Thoracic aorta (tissue), 2 donors: ENCODE measurements at regions not wholly inside any gene's neighbourhood (a gene's known extent, or its start where the extent isn't known, plus 50 kb on each side); places are given as distances from the start of the nearest gene placed in this dataset.

Experiments
- ATAC-seq: fragments of 150-250 bp; one replicate; pipeline ENCODE4 v1.8.0; 2017; ENCODE audit warnings: low read depth; ENCODE audit not compliant: insufficient number of reproducible peaks, low FRiP score
- DNase-seq: peaks from one replicate; pipeline ENCODE4 v3.0.0-alpha.2; 2020; ENCODE audit warnings: low spot score
- H3K27ac ChIP-seq, 2 donors: fragments of 200-600 bp; sonication (generic); 1 replicate in 1 of 2; 2 replicates in 1 of 2; pipeline ENCODE4 v1.5.1; 2016; ENCODE audit warnings: mild to moderate bottlenecking in 2 of 2, moderate library complexity in 2 of 2
- H3K27me3 ChIP-seq: fragments of 200-600 bp; sonication (generic); replicated peaks from 2 replicates; pipeline ENCODE4 v1.6.0; 2016; ENCODE audit warnings: mild to moderate bottlenecking; ENCODE audit not compliant: insufficient read depth
- H3K36me3 ChIP-seq: fragments of 200-600 bp; sonication (generic); one replicate; pipeline ENCODE4 v1.5.1; 2016
- H3K4me1 ChIP-seq, 2 donors: fragments of 200-600 bp; sonication (generic); 1 replicate in 1 of 2; 2 replicates in 1 of 2; pipeline versions ENCODE4 v1.5.1 to v1.6.0; 2016; ENCODE audit warnings: low read depth in 2 of 2, mild to moderate bottlenecking in 1 of 2; ENCODE audit not compliant: control insufficient read depth in 1 of 2
- H3K4me3 ChIP-seq: fragments of 200-600 bp; sonication (generic); 2 replicates; pipeline ENCODE4 v1.5.1; 2016; ENCODE audit warnings: mild to moderate bottlenecking
- H3K9me3 ChIP-seq: fragments of 200-600 bp; sonication (generic); 2 replicates; pipeline ENCODE4 v1.5.1; 2016
- TF ChIP-seq, protein P1 (sequence below): fragments of 200-600 bp; sonication (generic); IDR thresholded peaks from one replicate; pipeline ENCODE4 v1.5.1; 2019; ENCODE audit warnings: antibody characterized with exemption

DNA sequence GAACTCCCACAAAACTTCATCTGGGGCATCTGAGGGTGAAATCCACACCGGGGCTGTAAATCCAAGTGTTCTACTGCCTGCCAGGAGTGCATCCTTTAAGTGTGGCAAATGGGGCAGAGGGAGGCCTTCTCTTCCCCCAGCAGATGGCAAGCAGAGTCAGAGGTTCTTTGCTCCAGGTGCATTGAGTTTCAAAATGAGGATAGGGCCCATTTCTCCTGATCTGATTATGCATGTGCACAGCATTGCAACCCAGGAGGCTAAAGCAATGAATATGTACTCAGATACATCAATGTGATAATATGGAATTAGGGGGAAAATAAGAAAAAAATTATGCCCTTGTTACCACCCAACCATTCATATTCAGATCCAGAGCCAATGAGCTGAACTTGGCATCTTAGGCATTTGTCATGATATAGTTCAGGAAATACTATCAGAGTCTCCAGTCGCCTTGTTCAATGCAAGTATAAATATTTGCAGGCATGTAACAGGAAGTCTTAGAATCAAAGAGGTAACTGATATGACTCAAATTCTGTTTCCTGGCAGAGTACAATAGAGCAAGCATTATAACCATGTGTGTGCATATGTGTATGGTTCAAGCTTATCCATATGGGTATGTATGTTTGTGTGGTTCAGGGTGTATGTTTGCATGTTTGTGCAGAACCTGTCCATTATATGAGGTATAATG, 473.8 kb upstream of the PKN2 start:
- Histone ChIP-seq H3K4me3 (no peak overlapping the region), H3K36me3 (no peaks in the 10 kb centered on the region), H3K27ac (no peak overlapping the region), H3K9me3 (no peaks in the 10 kb centered on the region), H3K4me1 (no peaks in the 10 kb centered on the region), H3K27me3 (no peaks in the 10 kb centered on the region)
- DNase-seq (no peak), ATAC-seq (no peak)
- TF ChIP-seq, protein P1, sequence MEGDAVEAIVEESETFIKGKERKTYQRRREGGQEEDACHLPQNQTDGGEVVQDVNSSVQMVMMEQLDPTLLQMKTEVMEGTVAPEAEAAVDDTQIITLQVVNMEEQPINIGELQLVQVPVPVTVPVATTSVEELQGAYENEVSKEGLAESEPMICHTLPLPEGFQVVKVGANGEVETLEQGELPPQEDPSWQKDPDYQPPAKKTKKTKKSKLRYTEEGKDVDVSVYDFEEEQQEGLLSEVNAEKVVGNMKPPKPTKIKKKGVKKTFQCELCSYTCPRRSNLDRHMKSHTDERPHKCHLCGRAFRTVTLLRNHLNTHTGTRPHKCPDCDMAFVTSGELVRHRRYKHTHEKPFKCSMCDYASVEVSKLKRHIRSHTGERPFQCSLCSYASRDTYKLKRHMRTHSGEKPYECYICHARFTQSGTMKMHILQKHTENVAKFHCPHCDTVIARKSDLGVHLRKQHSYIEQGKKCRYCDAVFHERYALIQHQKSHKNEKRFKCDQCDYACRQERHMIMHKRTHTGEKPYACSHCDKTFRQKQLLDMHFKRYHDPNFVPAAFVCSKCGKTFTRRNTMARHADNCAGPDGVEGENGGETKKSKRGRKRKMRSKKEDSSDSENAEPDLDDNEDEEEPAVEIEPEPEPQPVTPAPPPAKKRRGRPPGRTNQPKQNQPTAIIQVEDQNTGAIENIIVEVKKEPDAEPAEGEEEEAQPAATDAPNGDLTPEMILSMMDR, result no peak

DNA sequence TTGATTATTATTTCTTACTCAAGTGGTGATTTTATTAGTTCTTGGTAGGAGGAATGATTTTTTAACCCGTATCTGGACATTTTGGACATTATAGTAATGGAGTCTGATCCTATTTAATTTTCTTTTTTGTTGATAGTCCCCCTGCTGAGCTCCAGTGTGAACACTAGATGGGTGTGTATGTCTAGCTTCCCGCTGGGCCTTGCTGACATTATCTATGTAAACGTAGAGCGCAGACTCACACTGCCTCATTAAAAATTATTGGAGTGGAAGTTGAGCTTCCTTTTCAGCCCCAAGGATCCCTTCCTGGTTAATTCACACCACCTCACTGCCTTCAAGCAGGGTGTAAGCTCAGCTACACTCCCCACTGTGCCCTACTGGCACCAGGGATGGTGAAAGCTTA, 467.6 kb upstream of the PKN2 start:
- ATAC-seq (no peak), DNase-seq (no peak)
- TF ChIP-seq, protein P1, result no peak
- no peaks in the 10 kb centered on the region for H3K9me3 ChIP-seq
- no peak overlapping the region for H3K27ac ChIP-seq
- no peaks in the 10 kb centered on the region for H3K36me3 ChIP-seq
- H3K4me1 ChIP-seq, result no peaks in the 10 kb centered on the region
- no peaks in the 10 kb centered on the region for H3K27me3 ChIP-seq
- H3K4me3 ChIP-seq, result no peak overlapping the region

DNA sequence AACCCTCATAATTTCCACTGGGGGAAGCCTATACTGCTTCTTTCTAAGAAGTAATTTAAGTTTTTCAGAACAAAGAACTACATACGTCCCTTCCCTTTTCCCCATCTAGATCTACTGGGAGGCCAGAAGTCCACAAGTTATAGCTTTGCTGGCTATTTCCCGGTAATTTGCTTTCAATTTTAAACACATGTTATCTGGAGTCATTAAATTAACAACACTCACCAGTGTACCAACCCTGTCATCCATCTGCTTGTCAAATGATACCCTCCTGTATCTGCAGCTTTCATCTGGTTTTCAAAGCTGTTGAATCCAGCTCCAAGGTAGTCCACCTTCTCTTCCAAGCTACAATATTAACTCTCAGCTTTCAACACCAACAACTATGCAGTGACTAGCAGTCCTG, 466.7 kb upstream of the PKN2 start:
- no peak for ATAC-seq

DNA sequence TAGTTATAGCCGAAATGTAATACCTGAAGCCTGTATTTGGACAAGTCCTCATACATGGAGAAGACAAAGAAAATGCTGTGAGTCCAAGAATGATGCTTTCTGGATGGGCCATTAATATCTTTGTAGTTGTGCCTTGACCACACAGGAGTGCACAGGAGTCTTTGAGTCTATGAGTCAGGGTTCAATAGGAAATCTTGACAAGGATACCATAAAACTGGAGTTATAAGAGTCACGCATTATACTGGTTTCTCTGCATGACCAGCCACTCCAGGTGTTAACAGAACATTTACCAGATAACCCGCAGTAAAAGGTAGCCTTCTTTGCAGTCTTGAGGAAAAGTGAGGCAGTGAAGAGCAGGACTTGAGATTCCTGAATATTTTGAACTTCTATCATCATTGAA, 464.6 kb upstream of the PKN2 start:
- no peak overlapping the region for H3K4me3 ChIP-seq
- no peak overlapping the region for H3K27ac ChIP-seq
- no peaks in the 10 kb centered on the region for H3K27me3 ChIP-seq
- no peaks in the 10 kb centered on the region for H3K9me3 ChIP-seq
- ATAC-seq (no peak), DNase-seq (no peak)
- H3K36me3 ChIP-seq, result no peaks in the 10 kb centered on the region
- TF ChIP-seq, protein P1, result no peak
- H3K4me1 ChIP-seq, result no peaks in the 10 kb centered on the region

More for the DNA sequence above, 466.7 kb upstream of the PKN2 start:
- DNase-seq, result no peak
- TF ChIP-seq, protein P1, result no peak
- Histone ChIP-seq H3K4me1 (no peaks in the 10 kb centered on the region), H3K36me3 (no peaks in the 10 kb centered on the region), H3K27me3 (no peaks in the 10 kb centered on the region), H3K9me3 (no peaks in the 10 kb centered on the region), H3K4me3 (no peak overlapping the region), H3K27ac (no peak overlapping the region)

DNA sequence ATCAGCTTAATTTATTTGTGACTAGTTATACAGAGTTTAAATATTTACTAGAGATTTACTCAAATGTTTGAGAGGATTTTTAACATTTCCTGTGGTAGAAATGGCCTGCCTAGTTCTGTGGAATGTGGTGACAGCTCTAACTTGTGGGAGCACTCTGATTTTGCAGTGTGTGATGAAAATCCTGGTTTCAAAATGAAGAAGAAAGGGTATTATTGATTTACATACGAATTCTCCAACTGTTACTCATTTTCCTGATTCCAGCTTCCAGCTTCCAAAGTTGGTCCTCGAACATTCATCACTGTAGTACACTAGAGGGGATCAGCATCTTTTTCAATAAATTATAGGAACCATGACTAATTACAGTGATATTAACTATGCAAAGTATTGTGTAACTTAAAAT, 462.7 kb upstream of the PKN2 start:
- H3K36me3 ChIP-seq, result no peaks in the 10 kb centered on the region
- ATAC-seq (no peak), DNase-seq (no peak)
- TF ChIP-seq, protein P1, result no peak
- H3K27me3 ChIP-seq, result no peaks in the 10 kb centered on the region
- H3K27ac ChIP-seq, result no peak overlapping the region
- H3K9me3 ChIP-seq, result no peaks in the 10 kb centered on the region
- H3K4me3 ChIP-seq, result no peak overlapping the region
- H3K4me1 ChIP-seq, result no peaks in the 10 kb centered on the region
